Activated CD4-positive, alpha-beta memory T cell treated with anti-CD3 and anti-CD28 coated beads, Interleukin-2, amount 10 ng/mL, durations not matched to agents 7 days and 5 days (primary cell): ENCODE measurements at regions not wholly inside any gene's neighbourhood (a gene's known extent, or its start where the extent isn't known, plus 50 kb on each side); places are given as distances from the start of the nearest gene placed in this dataset.

Experiments used
- CTCF ChIA-PET: fragments of 350-600 bp; sonication (Branson Sonifier 250); formaldehyde crosslinking; loops from one replicate; lab custom pipeline; 2021; ENCODE audit warnings: antibody characterized with exemption, inconsistent platforms; lab: Charles Lee
- POLR2A ChIA-PET: fragments of 350-600 bp; sonication (Branson Sonifier 250); formaldehyde crosslinking; loops from one replicate; lab custom pipeline; 2021; ENCODE audit warnings: antibody characterized with exemption; lab: Charles Lee
- DNase-seq: peaks from one replicate; pipeline ENCODE4 v3.0.0-alpha.2; 2020
- H3K27ac Mint-ChIP-seq: one replicate; pipeline ENCODE4 v1.8.0; 2021; ENCODE audit warnings: mild to moderate bottlenecking, mixed read lengths
- H3K27me3 Mint-ChIP-seq: one replicate; pipeline ENCODE4 v1.8.0; 2021; ENCODE audit warnings: mixed read lengths
- H3K36me3 Mint-ChIP-seq: one replicate; pipeline ENCODE4 v1.8.0; 2021; ENCODE audit warnings: low read depth, mixed read lengths
- H3K4me1 Mint-ChIP-seq: one replicate; pipeline ENCODE4 v1.8.0; 2021; ENCODE audit warnings: mixed read lengths
- H3K4me3 Mint-ChIP-seq: one replicate; pipeline ENCODE4 v1.8.0; 2021; ENCODE audit warnings: mild to moderate bottlenecking, mixed read lengths
- H3K9me3 Mint-ChIP-seq: one replicate; pipeline ENCODE4 v1.8.0; 2021; ENCODE audit warnings: mixed read lengths

GRCh38 chr2:158025255-158025996 lies 76.2 kb upstream of the UPP2 start:
- Mint-ChIP-seq H3K36me3 (no peaks in the 10 kb centered on the region), H3K4me1 (peaks cover 5% of the 10 kb centered on the region), H3K4me3 (no peak overlapping the region), H3K27ac (no peak overlapping the region), H3K9me3 (no peaks in the 10 kb centered on the region), H3K27me3 (peaks cover 5% of the 10 kb centered on the region)
- ChIA-PET POLR2A (no interaction called here), CTCF (interaction anchor here (0.7 to 2.4 kb wide), 9 partner anchors 14 to 728 kb away, joined by 3 to 25 read pairs (median 7); no protein-coding TSS in a partner anchor)
- DNase-seq: no peak

GRCh38 chr2:158024288-158024898 lies 77.3 kb upstream of the UPP2 start:
- peaks cover 5% of the 10 kb centered on the region for H3K4me1 Mint-ChIP-seq
- no peaks in the 10 kb centered on the region for H3K36me3 Mint-ChIP-seq
- ChIA-PET POLR2A (interaction anchor here (1.0 to 1.3 kb wide), 2 partner anchors 148 to 730 kb away, joined by 3 read pairs; no protein-coding TSS in a partner anchor), CTCF (interaction anchor here (0.6 to 2.4 kb wide), 29 partner anchors 10 to 750 kb away, joined by 3 to 38 read pairs (median 4); no protein-coding TSS in a partner anchor)
- no peaks in the 10 kb centered on the region for H3K9me3 Mint-ChIP-seq
- H3K27ac Mint-ChIP-seq: no peak overlapping the region
- peaks cover 3% of the 10 kb centered on the region for H3K27me3 Mint-ChIP-seq
- DNase-seq: peak; percentile 58
- H3K4me3 Mint-ChIP-seq: no peak overlapping the region

DNA sequence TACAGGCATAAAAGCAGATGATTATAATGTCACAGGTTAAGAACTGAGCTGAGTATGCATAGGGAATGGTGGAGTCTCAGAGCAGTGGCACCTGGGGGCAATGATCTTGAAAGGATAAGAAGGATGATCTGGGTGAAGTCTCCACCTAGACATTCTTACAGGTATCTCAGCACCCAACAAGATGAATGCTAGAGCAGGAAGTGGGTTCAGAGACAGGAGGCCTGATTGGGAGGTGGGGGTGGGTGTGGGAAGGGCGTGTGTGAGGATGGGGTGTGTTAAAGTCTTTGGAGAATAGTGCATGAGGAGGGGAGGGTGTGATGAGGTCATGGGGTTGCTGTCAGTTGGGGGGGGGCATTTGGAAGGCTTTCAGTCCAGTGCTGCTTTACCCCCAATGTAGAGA lies 78.8 kb upstream of the UPP2 start:
- Mint-ChIP-seq H3K36me3 (no peaks in the 10 kb centered on the region), H3K4me3 (no peak overlapping the region), H3K27me3 (peaks cover 2% of the 10 kb centered on the region), H3K9me3 (no peaks in the 10 kb centered on the region), H3K4me1 (peaks cover 5% of the 10 kb centered on the region), H3K27ac (no peak overlapping the region)
- ChIA-PET CTCF (interaction anchor here (0.6 to 2.8 kb wide), 6 partner anchors 11 to 731 kb away, joined by 3 to 38 read pairs (median 8); no protein-coding TSS in a partner anchor), POLR2A (no interaction called here)
- DNase-seq: no peak

DNA sequence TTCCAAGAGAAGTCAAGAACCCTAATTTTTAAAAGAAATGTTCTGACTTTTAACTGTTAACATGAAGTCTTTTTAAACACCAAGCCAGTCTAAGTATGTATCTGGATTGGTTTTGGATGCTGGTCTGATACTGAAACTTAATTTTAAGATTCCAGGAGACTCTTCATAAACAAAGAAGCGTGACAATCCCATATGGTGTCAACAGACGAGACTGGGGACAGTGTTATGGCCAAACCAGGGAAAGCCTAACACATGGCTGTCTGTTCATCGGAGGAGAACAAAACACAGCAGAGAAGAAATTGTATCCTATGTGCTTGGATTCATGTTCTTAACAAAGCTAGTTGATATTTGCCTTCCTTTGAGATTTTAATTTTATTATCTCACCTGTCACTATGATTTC lies 80.5 kb upstream of the UPP2 start:
- Mint-ChIP-seq H3K27ac (no peak overlapping the region), H3K4me3 (no peak overlapping the region), H3K9me3 (no peaks in the 10 kb centered on the region), H3K4me1 (peaks cover 5% of the 10 kb centered on the region), H3K36me3 (no peaks in the 10 kb centered on the region), H3K27me3 (peaks cover 2% of the 10 kb centered on the region)
- DNase-seq: no peak
- ChIA-PET CTCF (interaction anchor here (0.7 to 2.8 kb wide), 3 partner anchors 10 to 733 kb away, joined by 3 to 12 read pairs (median 8); no protein-coding TSS in a partner anchor), POLR2A (no interaction called here)

- CTCF ChIA-PET: interaction anchor here (0.8 kb wide), 1 partner anchor 523 kb away, joined by 3 read pairs; no protein-coding TSS in a partner anchor
- H3K27me3 Mint-ChIP-seq: peaks cover 2% of the 10 kb centered on the region
- peaks cover 22% of the 10 kb centered on the region for H3K4me1 Mint-ChIP-seq
- POLR2A ChIA-PET: no interaction called here
- H3K36me3 Mint-ChIP-seq: no peaks in the 10 kb centered on the region
- H3K27ac Mint-ChIP-seq: no peak overlapping the region
- DNase-seq: peak; percentile 35
- no peaks in the 10 kb centered on the region for H3K9me3 Mint-ChIP-seq
- no peak overlapping the region for H3K4me3 Mint-ChIP-seq
Measured at GRCh38 chr2:158015428-158016076, 86.1 kb upstream of the UPP2 start.

- no peaks in the 10 kb centered on the region for H3K36me3 Mint-ChIP-seq
- no peak for DNase-seq
- no peaks in the 10 kb centered on the region for H3K9me3 Mint-ChIP-seq
- no peak overlapping the region for H3K27ac Mint-ChIP-seq
- ChIA-PET POLR2A (no interaction called here), CTCF (interaction anchor here (1.0 to 1.8 kb wide), 2 partner anchors 11 to 113 kb away, joined by 3 to 7 read pairs; no protein-coding TSS in a partner anchor)
- peaks cover 2% of the 10 kb centered on the region for H3K27me3 Mint-ChIP-seq
- no peak overlapping the region for H3K4me3 Mint-ChIP-seq
- H3K4me1 Mint-ChIP-seq: peaks cover 25% of the 10 kb centered on the region
Measured at GRCh38 chr2:158013891-158014290, 87.8 kb upstream of the UPP2 start.

- H3K36me3 Mint-ChIP-seq: no peaks in the 10 kb centered on the region
- CTCF ChIA-PET: interaction anchor here (0.6 to 2.0 kb wide), 23 partner anchors 9 to 709 kb away, joined by 3 to 16 read pairs (median 4); no protein-coding TSS in a partner anchor
- POLR2A ChIA-PET: interaction anchor here (1.0 kb wide), 1 partner anchor 607 kb away, joined by 3 read pairs; no protein-coding TSS in a partner anchor
- DNase-seq: no peak
- no peak overlapping the region for H3K4me3 Mint-ChIP-seq
- H3K9me3 Mint-ChIP-seq: no peaks in the 10 kb centered on the region
- no peaks in the 10 kb centered on the region for H3K27me3 Mint-ChIP-seq
- H3K27ac Mint-ChIP-seq: no peak overlapping the region
- peaks cover 27% of the 10 kb centered on the region for H3K4me1 Mint-ChIP-seq
Measured at GRCh38 chr2:158011055-158011771, 90.5 kb upstream of the UPP2 start.

DNA sequence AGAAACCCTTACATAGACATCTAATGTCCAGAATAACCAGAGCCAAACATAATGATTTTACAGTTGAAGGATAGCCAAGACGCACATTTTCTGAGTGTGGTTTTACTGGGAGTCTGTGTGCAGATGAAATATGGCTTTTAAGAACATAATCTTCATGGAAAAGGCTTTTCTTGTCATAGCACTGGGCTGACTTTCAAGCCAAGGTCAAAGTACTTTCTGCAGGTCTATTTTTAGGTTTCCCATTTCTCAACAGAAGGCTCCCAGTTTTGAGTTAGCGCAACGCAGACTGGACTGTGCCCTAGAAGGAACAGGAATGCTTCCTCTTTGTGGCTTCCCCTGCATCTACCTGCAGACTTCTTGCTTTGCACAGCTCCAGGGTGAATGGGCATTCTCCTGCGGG lies 92.3 kb upstream of the UPP2 start:
- DNase-seq: no peak
- Mint-ChIP-seq H3K4me1 (peaks cover 18% of the 10 kb centered on the region), H3K36me3 (no peaks in the 10 kb centered on the region), H3K27ac (no peak overlapping the region), H3K27me3 (no peaks in the 10 kb centered on the region), H3K4me3 (no peak overlapping the region), H3K9me3 (no peaks in the 10 kb centered on the region)
- ChIA-PET CTCF (interaction anchor here (0.8 to 2.5 kb wide), 4 partner anchors 14 to 495 kb away, joined by 3 to 12 read pairs (median 8); partner anchors contain the start of gene ACVR1C), POLR2A (interaction anchor here (3.3 kb wide), 1 partner anchor 133 kb away, joined by 13 read pairs; the partner anchor contains the start of gene ACVR1)

- Mint-ChIP-seq H3K36me3 (no peaks in the 10 kb centered on the region), H3K27ac (no peak overlapping the region), H3K27me3 (peaks cover 1% of the 10 kb centered on the region), H3K9me3 (no peaks in the 10 kb centered on the region), H3K4me3 (no peak overlapping the region), H3K4me1 (peaks cover 15% of the 10 kb centered on the region)
- POLR2A ChIA-PET: interaction anchor here (3.3 kb wide), 1 partner anchor 131 kb away, joined by 13 read pairs; the partner anchor contains the start of gene ACVR1
- CTCF ChIA-PET: interaction anchor here (0.7 to 2.5 kb wide), 18 partner anchors 12 to 707 kb away, joined by 3 to 11 read pairs (median 3); partner anchors contain the start of gene ACVR1C
- no peak for DNase-seq
Measured at GRCh38 chr2:158006961-158007719, 94.5 kb upstream of the UPP2 start.

- Mint-ChIP-seq H3K4me1 (peaks cover 2% of the 10 kb centered on the region), H3K27me3 (peaks cover 1% of the 10 kb centered on the region), H3K36me3 (no peaks in the 10 kb centered on the region), H3K27ac (no peak overlapping the region), H3K9me3 (no peaks in the 10 kb centered on the region), H3K4me3 (no peak overlapping the region)
- ChIA-PET CTCF (no interaction called here), POLR2A (no interaction called here)
- DNase-seq: no peak
Measured at GRCh38 chr2:158004126-158004764, 97.4 kb upstream of the UPP2 start.

GRCh38 chr2:158002079-158002478 lies 99.6 kb upstream of the UPP2 start:
- ChIA-PET POLR2A (interaction anchor here (1.0 kb wide), 1 partner anchor 219 kb away, joined by 3 read pairs; no protein-coding TSS in a partner anchor), CTCF (interaction anchor here (0.6 to 1.4 kb wide), 3 partner anchors 9 to 213 kb away, joined by 3 read pairs; no protein-coding TSS in a partner anchor)
- Mint-ChIP-seq H3K27me3 (peaks cover 1% of the 10 kb centered on the region), H3K27ac (no peak overlapping the region), H3K9me3 (peaks cover 2% of the 10 kb centered on the region), H3K36me3 (no peaks in the 10 kb centered on the region), H3K4me1 (no peaks in the 10 kb centered on the region), H3K4me3 (no peak overlapping the region)
- DNase-seq: no peak
